B cell (primary cell): ENCODE measurements at regions not wholly inside any gene's neighbourhood (a gene's known extent, or its start where the extent isn't known, plus 50 kb on each side); places are given as distances from the start of the nearest gene placed in this dataset.

ENCODE experiments used
- ATAC-seq: fragments of 200-7000 bp; cut with Tn5 transposase; one replicate; pipeline ENCODE4 v1.10.0; 2021; ENCODE audit warnings: low read depth, mild to moderate bottlenecking, moderate number of reproducible peaks, moderate library complexity
- CTCF ChIA-PET: fragments of 350-600 bp; sonication (Branson Sonifier 250); formaldehyde crosslinking; loops from one replicate; lab custom pipeline; 2021; ENCODE audit warnings: antibody characterized with exemption, inconsistent platforms; lab: Charles Lee
- POLR2A ChIA-PET: fragments of 350-600 bp; sonication (Branson Sonifier 250); formaldehyde crosslinking; loops from one replicate; lab custom pipeline; 2021; ENCODE audit warnings: antibody characterized with exemption; lab: Charles Lee
- DNase-seq: peaks from one replicate; pipeline ENCODE4 v3.0.0; 2013
- H2AFZ ChIP-seq: 2 replicates; pipeline ENCODE4 v1.6.1; 2012; ENCODE audit warnings: mild to moderate bottlenecking, low read depth, low read length; ENCODE audit not compliant: insufficient read depth, poor library complexity, severe bottlenecking
- H3K27ac ChIP-seq, 2 donors: 1 replicate in 1 of 2; 2 replicates in 1 of 2; pipeline ENCODE4 v1.5.1; 2012 to 2013; ENCODE audit warnings: low read length in 2 of 2, mild to moderate bottlenecking in 2 of 2, moderate library complexity in 1 of 2
- H3K27me3 ChIP-seq, 4 experiments: fragments of 200-600 bp in 1 of 4; sonication (generic) in 1 of 4; replicated peaks in 1 of 4; 1 replicate in 2 of 4; 2 replicates in 2 of 4; pipeline versions ENCODE4 v1.6.1 to v1.7.0; 2013 to 2016; ENCODE audit warnings: low read length in 3 of 4, mild to moderate bottlenecking in 2 of 4, mixed read lengths in 1 of 4, moderate library complexity in 1 of 4; ENCODE audit not compliant: insufficient read depth in 4 of 4, control insufficient read depth in 3 of 4; ENCODE audit errors: control extremely low read depth in 1 of 4
- H3K36me3 ChIP-seq, 2 experiments: replicated peaks in 1 of 2; 1 replicate in 1 of 2; 2 replicates in 1 of 2; pipeline versions ENCODE4 v1.6.1 to v1.7.1; 2013; ENCODE audit warnings: low read length in 1 of 2; ENCODE audit not compliant: insufficient read depth in 2 of 2, control insufficient read depth in 1 of 2; ENCODE audit errors: control extremely low read depth in 1 of 2, extremely low read depth in 1 of 2
- H3K4me1 ChIP-seq, 2 donors: fragments of 200-600 bp in 1 of 2; sonication (generic) in 1 of 2; 1 replicate in 1 of 2; 2 replicates in 1 of 2; pipeline versions ENCODE4 v1.5.1 to v1.6.1; 2013 to 2017; ENCODE audit warnings: low read length in 2 of 2; ENCODE audit not compliant: control insufficient read depth in 2 of 2, insufficient read depth in 2 of 2
- H3K4me2 ChIP-seq: replicated peaks from 2 replicates; pipeline ENCODE3; 2012; ENCODE audit warnings: mild to moderate bottlenecking, low read depth, low read length; ENCODE audit not compliant: poor library complexity, severe bottlenecking
- H3K4me3 ChIP-seq, 5 experiments: fragments of 200-600 bp in 1 of 5; sonication (generic) in 1 of 5; 1 replicate in 3 of 5; 2 replicates in 2 of 5; pipeline versions ENCODE4 v1.5.1 to v1.7.0; 2011 to 2016; ENCODE audit warnings: low read length in 4 of 5, mild to moderate bottlenecking in 4 of 5, low read depth in 2 of 5, control low read depth in 1 of 5, moderate library complexity in 1 of 5; ENCODE audit not compliant: insufficient read depth in 1 of 5; ENCODE audit errors: control extremely low read depth in 1 of 5, extremely low read depth in 1 of 5
- H3K79me2 ChIP-seq: fragments of 200-600 bp; sonication (generic); one replicate; pipeline ENCODE4 v1.6.0; 2016; ENCODE audit warnings: low read length; ENCODE audit not compliant: control insufficient read depth, insufficient read depth
- H3K9ac ChIP-seq: fragments of 200-600 bp; sonication (generic); 2 replicates; pipeline ENCODE4 v1.6.1; 2017; ENCODE audit warnings: mild to moderate bottlenecking, low read length, moderate library complexity
- H3K9me3 ChIP-seq, 3 donors: one replicate each; pipeline versions ENCODE4 v1.6.1 to v1.7.1; 2013; ENCODE audit warnings: low read length in 2 of 3; ENCODE audit not compliant: control insufficient read depth in 2 of 3, insufficient read depth in 1 of 3; ENCODE audit errors: control extremely low read depth in 1 of 3
- H4K20me1 ChIP-seq: 2 replicates; pipeline ENCODE4 v1.6.0; 2012; ENCODE audit warnings: mild to moderate bottlenecking, low read length; ENCODE audit not compliant: insufficient read depth, control insufficient read depth, poor library complexity, severe bottlenecking
- H3K27ac Mint-ChIP-seq: one replicate; pipeline ENCODE4 v1.8.0; 2021; ENCODE audit warnings: mixed read lengths
- H3K27me3 Mint-ChIP-seq: one replicate; pipeline ENCODE4 v1.8.0; 2021; ENCODE audit warnings: mixed read lengths
- H3K4me1 Mint-ChIP-seq: one replicate; pipeline ENCODE4 v1.8.0; 2021; ENCODE audit warnings: mixed read lengths
- H3K4me3 Mint-ChIP-seq: one replicate; pipeline ENCODE4 v1.8.0; 2021; ENCODE audit warnings: mixed read lengths
- H3K9me3 Mint-ChIP-seq: one replicate; pipeline ENCODE4 v1.8.0; 2022; ENCODE audit warnings: mixed read lengths; ENCODE audit not compliant: insufficient read depth
- CTCF ChIP-seq: fragments of 200-600 bp; IDR thresholded peaks from one replicate; pipeline ENCODE4 v1.8.0; 2022; ENCODE audit warnings: antibody characterized with exemption, mild to moderate bottlenecking
- EZH2 ChIP-seq: IDR thresholded peaks from 2 replicates; pipeline ENCODE4 v1.6.1; 2012; ENCODE audit warnings: borderline replicate concordance, low read depth, mild to moderate bottlenecking, moderate library complexity, low read length; ENCODE audit not compliant: insufficient read depth, poor library complexity, severe bottlenecking
- WGBS: methylation state at CpG from one replicate; pipeline ENCODE4 v1.1.5; 2013; ENCODE audit warnings: missing lambda C conversion rate; ENCODE audit not compliant: insufficient coverage; 5-methylcytosine and 5-hydroxymethylcytosine counted together
- intact Hi-C: fragments of 100-400 bp; cut with micrococcal nuclease; formaldehyde crosslinking; loops from one replicate; pipeline ENCODE4 v1.10.0; 2022

- Mint-ChIP-seq H3K4me3 (no peak overlapping the region), H3K27ac (no peak overlapping the region), H3K4me1 (no peaks in the 10 kb centered on the region), H3K27me3 (peaks cover 2% of the 10 kb centered on the region), H3K9me3 (peaks cover 3% of the 10 kb centered on the region)
- ATAC-seq, result no peak
- no peak overlapping the region for H3K9ac ChIP-seq
- no peak overlapping the region for H3K4me2 ChIP-seq
- CTCF ChIA-PET, result no interaction called here
- no peaks in the 10 kb centered on the region for H3K4me1 ChIP-seq
- intact Hi-C loops, result no loop called here
- H3K79me2 ChIP-seq, result no peaks in the 10 kb centered on the region
- H4K20me1 ChIP-seq, result no peaks in the 10 kb centered on the region
- no peak for DNase-seq
- no peaks in the 10 kb centered on the region for H3K36me3 ChIP-seq
- H3K27me3 ChIP-seq, result no peaks in the 10 kb centered on the region
- no peak overlapping the region for H3K4me3 ChIP-seq
- peaks cover 0 to 26% (median 0%) of the 10 kb centered on the region in 3 donors for H3K9me3 ChIP-seq
- no peak overlapping the region for H2AFZ ChIP-seq
- H3K27ac ChIP-seq, result no peak overlapping the region
- no peak for TF ChIP-seq CTCF
- TF ChIP-seq EZH2, result no peak
- POLR2A ChIA-PET, result no interaction called here
Observed at GRCh38 chr1:166253076-166253779, 86.4 kb upstream of the FAM78B start.

- ChIA-PET POLR2A (no interaction called here), CTCF (no interaction called here)
- H3K79me2 ChIP-seq, result no peaks in the 10 kb centered on the region
- no peaks in the 10 kb centered on the region for H3K27me3 ChIP-seq
- 87% methylated on average over 3 of the region's 3 CpGs for WGBS
- no peaks in the 10 kb centered on the region for H4K20me1 ChIP-seq
- H3K27ac ChIP-seq, result no peak overlapping the region
- H3K27me3 Mint-ChIP-seq, result peaks cover 2% of the 10 kb centered on the region
- intact Hi-C loops, result no loop called here
- ATAC-seq (no peak), DNase-seq (no peak)
- H2AFZ ChIP-seq, result no peak overlapping the region
- no peak overlapping the region for H3K4me2 ChIP-seq
- no peak overlapping the region for H3K4me3 Mint-ChIP-seq
- H3K4me1 Mint-ChIP-seq, result no peaks in the 10 kb centered on the region
- H3K4me3 ChIP-seq, result no peak overlapping the region
- no peaks in the 10 kb centered on the region for H3K4me1 ChIP-seq
- H3K9me3 Mint-ChIP-seq, result peaks cover 3% of the 10 kb centered on the region
- TF ChIP-seq CTCF, result no peak
- TF ChIP-seq EZH2, result no peak
- H3K27ac Mint-ChIP-seq, result no peak overlapping the region
- H3K9me3 ChIP-seq, result peaks cover 0 to 15% (median 0%) of the 10 kb centered on the region in 3 donors
- no peaks in the 10 kb centered on the region for H3K36me3 ChIP-seq
- no peak overlapping the region for H3K9ac ChIP-seq
Observed at GRCh38 chr1:166258017-166258416, 91.2 kb upstream of the FAM78B start.
